Testis (tissue), 2 donors: ENCODE measurements at regions not wholly inside any gene's neighbourhood (a gene's known extent, or its start where the extent isn't known, plus 50 kb on each side); places are given as distances from the start of the nearest gene placed in this dataset.

Experiments used
- POLR2A ChIP-seq: fragments of 450-650 bp; IDR thresholded peaks from one replicate; pipeline ENCODE4 v1.6.1; 2017; ENCODE audit warnings: antibody characterized with exemption, mild to moderate bottlenecking, moderate library complexity
- TF ChIP-seq, protein P1 (sequence below), 3 experiments: fragments of 450-650 bp in 2 of 3; fragments of 200-600 bp in 1 of 3; sonication (generic) in 1 of 3; IDR thresholded peaks; one replicate each; pipeline ENCODE4 v1.5.1; 2016 to 2019; ENCODE audit warnings: antibody characterized with exemption in 3 of 3, mild to moderate bottlenecking in 2 of 3, moderate library complexity in 1 of 3

DNA sequence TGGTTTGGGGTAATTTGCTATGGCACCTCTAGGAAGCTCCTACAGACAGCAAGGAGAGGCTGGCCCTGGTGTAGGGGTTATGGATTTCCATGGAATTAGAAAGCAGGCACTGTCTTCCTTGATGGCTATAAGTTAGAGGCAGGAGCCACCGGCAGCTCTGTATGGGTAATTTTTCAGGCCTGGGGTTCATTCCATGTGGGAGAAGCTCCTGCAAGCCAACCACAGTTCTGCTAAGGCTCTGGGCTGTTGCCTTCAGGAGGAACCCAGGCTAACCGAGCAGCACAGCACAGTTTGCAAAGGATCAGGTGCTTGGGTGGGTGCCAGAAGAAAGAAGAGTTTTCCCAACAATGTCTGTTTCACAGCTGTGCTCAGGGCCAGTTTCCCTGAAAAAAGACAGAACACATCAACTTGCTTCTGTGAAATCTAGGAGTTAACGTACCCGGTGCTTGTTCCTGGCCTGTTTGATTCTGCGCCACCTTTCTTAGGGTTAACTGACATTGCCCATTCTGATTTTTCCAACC lies 162.8 kb upstream of the MYLIP start:
- TF ChIP-seq, protein P1, sequence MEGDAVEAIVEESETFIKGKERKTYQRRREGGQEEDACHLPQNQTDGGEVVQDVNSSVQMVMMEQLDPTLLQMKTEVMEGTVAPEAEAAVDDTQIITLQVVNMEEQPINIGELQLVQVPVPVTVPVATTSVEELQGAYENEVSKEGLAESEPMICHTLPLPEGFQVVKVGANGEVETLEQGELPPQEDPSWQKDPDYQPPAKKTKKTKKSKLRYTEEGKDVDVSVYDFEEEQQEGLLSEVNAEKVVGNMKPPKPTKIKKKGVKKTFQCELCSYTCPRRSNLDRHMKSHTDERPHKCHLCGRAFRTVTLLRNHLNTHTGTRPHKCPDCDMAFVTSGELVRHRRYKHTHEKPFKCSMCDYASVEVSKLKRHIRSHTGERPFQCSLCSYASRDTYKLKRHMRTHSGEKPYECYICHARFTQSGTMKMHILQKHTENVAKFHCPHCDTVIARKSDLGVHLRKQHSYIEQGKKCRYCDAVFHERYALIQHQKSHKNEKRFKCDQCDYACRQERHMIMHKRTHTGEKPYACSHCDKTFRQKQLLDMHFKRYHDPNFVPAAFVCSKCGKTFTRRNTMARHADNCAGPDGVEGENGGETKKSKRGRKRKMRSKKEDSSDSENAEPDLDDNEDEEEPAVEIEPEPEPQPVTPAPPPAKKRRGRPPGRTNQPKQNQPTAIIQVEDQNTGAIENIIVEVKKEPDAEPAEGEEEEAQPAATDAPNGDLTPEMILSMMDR (IDR thresholded peaks at IDR 0.05): no peak
- TF ChIP-seq POLR2A: no peak
